Naive B cell (primary cell): ENCODE measurements at regions not wholly inside any gene's neighbourhood (a gene's known extent, or its start where the extent isn't known, plus 50 kb on each side); places are given as distances from the start of the nearest gene placed in this dataset.

Source experiments
- ATAC-seq, 2 donors: fragments of 150-1000 bp; cut with Tn5 transposase; 2 replicates each; pipeline ENCODE4 v1.10.0; 2021; ENCODE audit warnings: low read depth in 2 of 2, mild to moderate bottlenecking in 2 of 2, moderate library complexity in 2 of 2
- DNase-seq: peaks from one replicate; pipeline ENCODE4 v3.0.0; 2022
- H3K27ac Mint-ChIP-seq, 6 donors: one replicate each; pipeline ENCODE4 v1.8.0; 2020 to 2022; ENCODE audit warnings: mild to moderate bottlenecking in 6 of 6, mixed read lengths in 6 of 6, moderate library complexity in 5 of 6, inconsistent platforms in 2 of 6
- H3K27me3 Mint-ChIP-seq, 3 donors: one replicate each; pipeline ENCODE4 v1.8.0; 2021 to 2022; ENCODE audit warnings: mixed read lengths in 3 of 3, mild to moderate bottlenecking in 1 of 3
- H3K36me3 Mint-ChIP-seq, 2 donors: one replicate each; pipeline ENCODE4 v1.8.0; 2020 to 2022; ENCODE audit warnings: mixed read lengths in 2 of 2, inconsistent platforms in 1 of 2, mild to moderate bottlenecking in 1 of 2
- H3K4me1 Mint-ChIP-seq, 3 donors: one replicate each; pipeline ENCODE4 v1.8.0; 2020 to 2022; ENCODE audit warnings: mixed read lengths in 3 of 3, inconsistent platforms in 1 of 3, mild to moderate bottlenecking in 1 of 3, moderate library complexity in 1 of 3
- H3K4me3 Mint-ChIP-seq, 8 donors: one replicate each; pipeline ENCODE4 v1.8.0; 2020 to 2022; ENCODE audit warnings: mild to moderate bottlenecking in 8 of 8, mixed read lengths in 8 of 8, moderate library complexity in 8 of 8, inconsistent platforms in 2 of 8
- H3K9me3 Mint-ChIP-seq, 7 donors: one replicate each; pipeline ENCODE4 v1.8.0; 2020 to 2022; ENCODE audit warnings: mixed read lengths in 7 of 7, mild to moderate bottlenecking in 5 of 7, inconsistent platforms in 2 of 7, moderate library complexity in 1 of 7

DNA sequence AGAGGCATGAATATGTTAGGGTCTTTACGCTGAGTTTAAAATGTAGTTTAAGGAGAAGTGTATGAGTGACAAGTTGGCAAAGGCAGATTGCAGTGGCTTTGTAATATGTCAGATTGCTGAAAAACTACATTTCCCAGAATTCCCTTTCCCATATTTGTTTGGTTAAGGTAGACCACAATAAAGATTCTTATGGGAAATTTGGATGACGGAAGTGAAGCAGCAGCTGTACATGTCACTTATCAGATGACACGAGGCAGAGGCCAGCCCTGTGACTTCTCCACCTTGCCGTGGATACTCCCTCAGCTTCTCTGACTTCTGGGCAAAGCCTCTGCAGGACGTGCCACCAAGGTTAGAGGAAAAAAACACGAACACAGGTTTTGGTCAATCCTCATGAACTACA lies 229.7 kb upstream of the DKK2 start:
- Mint-ChIP-seq H3K36me3 (no peaks in the 10 kb centered on the region), H3K9me3 (peaks cover 0 to 4% (median 0%) of the 10 kb centered on the region in 7 donors), H3K27ac (no peak overlapping the region), H3K4me3 (no peak overlapping the region), H3K27me3 (no peaks in the 10 kb centered on the region), H3K4me1 (no peaks in the 10 kb centered on the region)
- DNase-seq (no peak), ATAC-seq (no peak)

DNA sequence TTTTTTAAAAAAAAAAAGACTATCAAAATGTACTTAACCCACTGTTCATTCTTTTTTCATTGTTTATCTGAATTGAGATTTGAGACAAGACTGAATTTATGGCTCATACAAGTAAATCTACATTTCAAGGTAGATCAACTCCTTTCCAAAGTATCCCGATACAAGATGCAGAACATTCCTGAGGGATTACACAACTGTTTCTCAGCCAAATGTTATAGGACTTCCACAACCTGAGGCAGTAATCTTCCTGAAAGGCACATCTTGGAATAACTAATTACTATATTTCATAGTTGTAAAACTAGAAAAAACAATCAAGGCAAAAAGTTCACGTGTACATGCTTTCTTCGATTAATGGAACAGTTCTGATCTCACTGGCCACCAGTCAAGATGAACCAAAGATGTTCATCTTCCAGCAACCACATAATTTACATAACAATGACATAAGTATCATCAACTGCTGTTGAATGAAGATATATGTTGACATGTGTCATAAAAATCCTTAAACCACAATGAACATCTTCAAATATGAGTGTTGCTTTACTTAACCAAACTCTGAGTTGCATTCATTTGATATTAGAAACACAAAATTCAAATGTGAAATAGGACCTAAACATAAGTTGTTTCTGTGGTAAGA lies 225.2 kb upstream of the DKK2 start:
- H3K27ac Mint-ChIP-seq: no peak overlapping the region
- DNase-seq: no peak
- no peaks in the 10 kb centered on the region for H3K4me1 Mint-ChIP-seq
- peaks cover 0 to 4% (median 0%) of the 10 kb centered on the region in 7 donors for H3K9me3 Mint-ChIP-seq
- no peaks in the 10 kb centered on the region for H3K27me3 Mint-ChIP-seq
- H3K36me3 Mint-ChIP-seq: no peaks in the 10 kb centered on the region
- ATAC-seq: no peak
- no peak overlapping the region for H3K4me3 Mint-ChIP-seq

GRCh38 chr4:107258359-107258758 lies 222.2 kb upstream of the DKK2 start:
- Mint-ChIP-seq H3K27ac (peak overlapping the region in 1 of 6 donors; percentile 74), H3K9me3 (peaks cover 0 to 2% (median 0%) of the 10 kb centered on the region in 7 donors), H3K4me3 (no peak overlapping the region), H3K27me3 (no peaks in the 10 kb centered on the region), H3K4me1 (no peaks in the 10 kb centered on the region), H3K36me3 (no peaks in the 10 kb centered on the region)
- ATAC-seq (no peak), DNase-seq (no peak)

DNA sequence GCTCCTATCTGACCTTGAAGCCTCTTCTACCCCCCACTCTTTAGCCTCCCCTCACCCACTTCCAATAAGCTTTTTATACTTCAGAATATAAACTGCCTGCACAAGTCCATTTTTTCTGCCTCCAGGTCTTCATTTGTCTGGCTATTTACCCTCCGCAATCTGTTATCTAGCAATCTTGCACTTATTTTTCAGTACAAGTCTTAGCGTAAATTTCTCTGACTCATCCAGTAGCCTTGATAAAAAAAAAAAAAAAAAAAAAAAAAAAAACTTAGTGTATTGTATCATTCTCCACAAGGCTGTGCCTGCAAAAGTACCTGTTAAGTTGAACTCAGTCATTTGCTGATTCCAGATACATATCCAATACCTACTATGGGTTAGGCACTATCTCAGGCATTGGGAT lies 219.5 kb upstream of the DKK2 start:
- Mint-ChIP-seq H3K36me3 (no peaks in the 10 kb centered on the region), H3K4me3 (no peak overlapping the region), H3K9me3 (peaks cover 0 to 1% (median 0%) of the 10 kb centered on the region in 7 donors), H3K4me1 (no peaks in the 10 kb centered on the region), H3K27ac (no peak overlapping the region), H3K27me3 (no peaks in the 10 kb centered on the region)
- no peak for DNase-seq
- no peak for ATAC-seq

- Mint-ChIP-seq H3K27me3 (no peaks in the 10 kb centered on the region), H3K27ac (no peak overlapping the region), H3K9me3 (peaks cover 0 to 1% (median 0%) of the 10 kb centered on the region in 7 donors), H3K4me3 (no peak overlapping the region), H3K4me1 (no peaks in the 10 kb centered on the region), H3K36me3 (no peaks in the 10 kb centered on the region)
- ATAC-seq (no peak), DNase-seq (no peak)
These were observed 219.0 kb upstream of the DKK2 start for GRCh38 chr4:107255114-107255513.

- no peak for ATAC-seq
- Mint-ChIP-seq H3K27me3 (no peaks in the 10 kb centered on the region), H3K4me3 (no peak overlapping the region)
These were observed 217.5 kb upstream of the DKK2 start for GRCh38 chr4:107253579-107254068.

GRCh38 chr4:107253090-107253489 lies 217.0 kb upstream of the DKK2 start:
- Mint-ChIP-seq H3K4me1 (no peaks in the 10 kb centered on the region), H3K27ac (no peak overlapping the region), H3K9me3 (peaks cover 0 to 8% (median 0%) of the 10 kb centered on the region in 7 donors), H3K36me3 (no peaks in the 10 kb centered on the region), H3K27me3 (no peaks in the 10 kb centered on the region), H3K4me3 (no peak overlapping the region)
- DNase-seq (no peak), ATAC-seq (no peak)

More at GRCh38 chr4:107253579-107254068, 217.5 kb upstream of the DKK2 start:
- peaks cover 0 to 6% (median 0%) of the 10 kb centered on the region in 7 donors for H3K9me3 Mint-ChIP-seq
- no peaks in the 10 kb centered on the region for H3K36me3 Mint-ChIP-seq
- DNase-seq: no peak
- H3K4me1 Mint-ChIP-seq: no peaks in the 10 kb centered on the region
- no peak overlapping the region for H3K27ac Mint-ChIP-seq

- Mint-ChIP-seq H3K4me1 (no peaks in the 10 kb centered on the region), H3K27me3 (no peaks in the 10 kb centered on the region), H3K36me3 (no peaks in the 10 kb centered on the region), H3K4me3 (no peak overlapping the region), H3K9me3 (peaks cover 0 to 8% (median 0%) of the 10 kb centered on the region in 7 donors), H3K27ac (no peak overlapping the region)
- ATAC-seq: no peak
- DNase-seq: no peak
These were observed 216.5 kb upstream of the DKK2 start for GRCh38 chr4:107252571-107252970.

GRCh38 chr4:107248571-107248970 lies 212.5 kb upstream of the DKK2 start:
- H3K27ac Mint-ChIP-seq: no peak overlapping the region
- H3K27me3 Mint-ChIP-seq: no peaks in the 10 kb centered on the region
- H3K36me3 Mint-ChIP-seq: no peaks in the 10 kb centered on the region
- H3K4me1 Mint-ChIP-seq: no peaks in the 10 kb centered on the region
- ATAC-seq (no peak), DNase-seq (no peak)
- peaks cover 0 to 8% (median 0%) of the 10 kb centered on the region in 7 donors for H3K9me3 Mint-ChIP-seq
- H3K4me3 Mint-ChIP-seq: no peak overlapping the region

- Mint-ChIP-seq H3K4me1 (no peaks in the 10 kb centered on the region), H3K36me3 (no peaks in the 10 kb centered on the region), H3K4me3 (no peak overlapping the region), H3K27me3 (no peaks in the 10 kb centered on the region), H3K9me3 (peaks cover 0 to 8% (median 0%) of the 10 kb centered on the region in 7 donors), H3K27ac (no peak overlapping the region)
- no peak for ATAC-seq
- DNase-seq: no peak
These were observed 211.6 kb upstream of the DKK2 start for GRCh38 chr4:107247738-107248137.

DNA sequence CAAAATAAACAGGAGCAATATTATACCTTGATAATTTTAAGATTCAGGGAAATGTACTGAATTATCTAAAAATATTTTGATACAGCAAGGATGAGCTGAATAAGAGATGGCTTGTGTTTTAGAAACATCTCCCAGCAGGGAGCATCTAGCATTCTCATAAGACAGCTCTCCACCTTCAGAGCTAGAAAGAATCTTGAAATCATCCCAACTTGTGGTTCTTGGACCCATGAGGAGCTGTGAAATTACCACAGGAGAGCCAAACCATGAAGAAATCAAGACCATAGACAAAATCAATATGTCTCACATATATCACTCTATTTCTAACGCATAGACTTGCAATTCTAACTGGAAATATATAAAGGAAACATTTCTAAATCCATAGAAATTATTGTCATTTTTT lies 210.6 kb upstream of the DKK2 start:
- no peaks in the 10 kb centered on the region for H3K4me1 Mint-ChIP-seq
- DNase-seq (no peak), ATAC-seq (no peak)
- H3K36me3 Mint-ChIP-seq: no peaks in the 10 kb centered on the region
- no peaks in the 10 kb centered on the region for H3K27me3 Mint-ChIP-seq
- H3K27ac Mint-ChIP-seq: no peak overlapping the region
- H3K4me3 Mint-ChIP-seq: no peak overlapping the region
- peaks cover 0 to 8% (median 0%) of the 10 kb centered on the region in 7 donors for H3K9me3 Mint-ChIP-seq

GRCh38 chr4:107243141-107243781 lies 207.1 kb upstream of the DKK2 start:
- no peak overlapping the region for H3K27ac Mint-ChIP-seq
- H3K4me3 Mint-ChIP-seq: no peak overlapping the region
- H3K36me3 Mint-ChIP-seq: no peaks in the 10 kb centered on the region
- ATAC-seq (no peak), DNase-seq (no peak)
- H3K9me3 Mint-ChIP-seq: peaks cover 0 to 3% (median 0%) of the 10 kb centered on the region in 7 donors
- no peaks in the 10 kb centered on the region for H3K27me3 Mint-ChIP-seq
- no peaks in the 10 kb centered on the region for H3K4me1 Mint-ChIP-seq

GRCh38 chr4:107220976-107221375 lies 184.9 kb upstream of the DKK2 start:
- no peak for DNase-seq
- Mint-ChIP-seq H3K27ac (no peak overlapping the region), H3K4me1 (no peaks in the 10 kb centered on the region), H3K27me3 (no peaks in the 10 kb centered on the region), H3K4me3 (no peak overlapping the region), H3K36me3 (no peaks in the 10 kb centered on the region), H3K9me3 (peaks cover 0 to 4% (median 0%) of the 10 kb centered on the region in 7 donors)
- ATAC-seq: no peak

DNA sequence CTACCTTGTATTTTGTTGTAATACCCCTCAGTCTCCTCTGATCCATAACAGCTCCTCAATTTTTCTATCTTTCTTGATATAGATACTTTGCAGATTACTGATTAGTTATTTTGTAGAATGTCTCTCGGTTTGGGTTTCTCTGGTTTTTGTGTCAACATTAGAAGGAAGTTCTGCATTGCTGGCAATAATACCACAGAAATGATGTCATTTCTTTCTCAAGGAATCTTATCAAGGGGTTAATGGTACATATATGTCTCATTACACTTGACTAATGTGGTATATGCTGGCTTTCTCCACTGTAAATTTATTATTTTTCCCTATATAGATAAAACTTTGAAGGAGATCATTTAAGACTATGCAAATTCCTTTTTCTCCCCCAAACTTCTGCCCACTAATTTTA lies 183.6 kb upstream of the DKK2 start:
- ATAC-seq: no peak
- Mint-ChIP-seq H3K27ac (peak overlapping the region in 1 of 6 donors; percentile 3), H3K4me1 (no peaks in the 10 kb centered on the region)

More for the DNA sequence above, 183.6 kb upstream of the DKK2 start:
- H3K4me3 Mint-ChIP-seq: no peak overlapping the region
- no peaks in the 10 kb centered on the region for H3K36me3 Mint-ChIP-seq
- no peak for DNase-seq
- no peaks in the 10 kb centered on the region for H3K27me3 Mint-ChIP-seq
- H3K9me3 Mint-ChIP-seq: peaks cover 0 to 4% (median 0%) of the 10 kb centered on the region in 7 donors
